GM20431 (cell line): ENCODE measurements at regions not wholly inside any gene's neighbourhood (a gene's known extent, or its start where the extent isn't known, plus 50 kb on each side); places are given as distances from the start of the nearest gene placed in this dataset.

Experiments used
- in situ Hi-C: fragments of 300-500 bp; cut with MseI, MboI; formaldehyde crosslinking; loops from one replicate; pipeline ENCODE4 v1.15.0; 2020; ENCODE audit warnings: low sequenced_read_pairs; ENCODE audit not compliant: unreplicated experiment

- in situ Hi-C loops: no loop called here
Measured at GRCh38 chr3:159839561-159840379, 148.9 kb upstream of the IL12A start, which contains the start of gene SCHIP1. Gene SCHIP1 (plus strand): TSS chr3:159839861.

DNA sequence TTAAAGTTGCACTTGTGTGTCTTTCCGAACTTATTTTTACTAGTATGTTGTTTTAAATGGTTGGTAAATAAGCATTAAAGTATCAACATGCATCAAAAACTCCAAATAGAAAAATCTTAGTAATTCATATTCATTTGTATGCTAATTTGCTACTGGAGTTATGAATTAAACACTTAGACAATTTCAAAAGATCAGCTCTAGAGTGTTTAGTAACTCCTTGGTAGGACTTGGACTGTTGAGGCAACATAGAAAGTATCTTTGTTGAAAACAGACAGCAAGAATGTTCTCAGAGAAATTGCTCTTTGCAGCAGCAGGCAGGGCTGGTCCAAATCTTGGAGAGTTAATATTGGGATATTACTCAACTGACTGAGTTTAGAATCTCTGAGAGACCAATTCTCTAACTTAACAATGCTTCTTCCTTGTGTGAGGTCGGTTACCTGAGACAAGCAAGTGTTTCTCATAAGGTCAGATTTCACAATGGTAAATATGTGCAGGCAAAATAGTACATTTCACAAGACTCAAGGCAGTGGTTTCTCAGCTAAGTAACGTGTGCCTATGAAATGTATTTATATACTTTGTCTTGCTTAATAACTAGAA, 147.8 kb upstream of the IL12A start:
- in situ Hi-C loops: no loop called here

- in situ Hi-C loops: no loop called here
Measured at GRCh38 chr3:159841766-159842165, 146.9 kb upstream of the IL12A start.

DNA sequence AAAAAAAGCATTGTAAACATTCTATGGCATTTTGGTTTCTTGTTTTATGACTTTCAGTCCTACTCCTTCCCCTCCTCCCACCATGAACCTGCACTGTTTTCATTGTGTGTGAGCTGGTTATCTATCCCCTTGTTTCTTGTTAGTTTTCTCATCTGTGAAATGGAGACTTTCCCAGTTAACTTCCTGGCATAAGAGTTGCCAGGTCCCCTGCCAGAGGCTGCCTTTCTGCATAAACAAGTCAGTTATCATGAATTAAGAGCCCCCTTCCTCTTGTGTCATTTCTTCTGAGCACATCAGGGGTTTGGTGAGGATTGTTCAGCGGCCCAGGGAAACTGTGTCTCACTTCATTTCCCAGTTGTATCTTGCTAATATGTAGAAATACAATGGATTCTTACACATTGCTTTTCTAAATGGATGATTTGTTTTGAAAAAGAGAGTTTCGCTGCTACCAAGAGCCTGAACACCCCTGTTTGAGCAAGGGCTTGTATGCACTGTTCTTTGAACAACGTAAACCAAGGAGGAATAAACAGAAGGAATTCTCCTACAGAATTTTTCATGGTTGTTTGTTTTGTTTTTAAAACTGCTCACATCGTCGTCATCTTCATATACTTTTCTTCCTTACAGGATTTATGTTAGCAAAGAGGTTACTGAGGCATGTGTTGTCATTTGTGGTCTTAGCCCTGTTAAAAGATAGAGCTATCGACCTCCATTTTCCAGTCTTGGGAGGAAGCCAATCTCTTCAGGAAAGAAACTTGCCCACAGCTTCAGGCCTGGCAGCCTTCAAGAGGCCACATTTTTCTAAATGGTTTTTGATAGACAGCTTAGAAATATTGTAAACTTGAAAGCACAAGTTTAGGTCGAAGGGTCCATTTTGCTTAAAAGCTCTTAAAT, 144.6 kb upstream of the IL12A start:
- in situ Hi-C loops: no loop called here

DNA sequence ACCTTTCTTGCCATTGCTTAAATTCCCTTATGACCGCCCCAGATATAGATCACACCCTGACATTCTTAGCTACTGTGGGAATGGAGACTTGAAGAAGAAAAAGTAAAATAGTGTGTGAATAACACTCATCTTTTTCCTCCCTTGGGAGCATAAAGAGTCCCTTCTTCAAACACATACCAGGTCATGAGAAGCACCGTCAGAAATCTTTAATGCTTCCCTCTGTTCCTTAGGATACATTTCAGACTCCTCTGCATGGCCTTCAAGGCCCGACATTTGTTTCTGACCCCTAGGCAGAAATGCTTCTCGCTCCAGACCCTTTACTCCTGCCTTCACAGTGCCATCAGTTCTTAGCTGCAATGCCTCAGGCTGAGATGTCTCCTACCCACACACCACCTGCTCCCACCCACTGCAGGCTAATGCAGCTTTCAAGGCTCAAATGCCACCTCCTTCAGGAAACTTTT, 143.8 kb upstream of the IL12A start:
- in situ Hi-C loops: no loop called here

DNA sequence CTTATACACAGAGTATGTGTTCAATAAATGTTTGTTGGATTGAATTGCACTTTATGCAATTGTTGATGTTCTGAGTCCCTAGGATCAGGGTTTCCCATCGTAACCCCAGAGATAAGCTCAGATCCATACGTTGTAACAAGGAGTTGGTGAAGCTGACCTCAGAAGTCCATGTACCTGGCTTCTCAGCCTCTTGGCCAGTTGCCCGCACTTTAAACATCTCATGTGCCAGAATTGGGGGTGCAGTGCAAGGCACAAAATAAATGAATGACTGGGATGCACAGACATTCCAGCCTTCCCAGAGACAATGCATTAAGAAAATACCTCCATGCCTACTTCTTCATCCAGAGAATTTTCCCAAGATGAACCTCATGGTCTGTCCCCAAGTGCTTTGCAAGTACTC, 142.9 kb upstream of the IL12A start:
- in situ Hi-C loops: no loop called here

DNA sequence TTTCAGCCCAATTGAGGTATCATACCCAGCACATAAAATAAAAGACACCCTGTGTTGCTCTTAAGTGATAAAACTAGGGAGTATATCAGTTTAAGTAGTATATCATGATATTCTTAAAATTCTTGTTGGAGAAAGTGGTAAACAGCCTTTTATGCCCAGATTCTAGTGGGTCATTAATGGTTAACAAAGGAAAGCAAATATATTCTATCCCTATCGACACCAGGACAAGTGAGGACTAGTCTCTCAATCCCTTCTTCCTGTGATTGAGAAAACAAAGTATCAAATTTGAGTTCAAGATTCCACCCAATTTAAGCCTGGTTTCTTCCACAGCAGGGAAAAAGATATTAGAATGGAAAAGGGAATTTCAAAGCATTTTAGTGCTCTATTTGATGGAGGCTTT, 142.4 kb upstream of the IL12A start:
- in situ Hi-C loops: no loop called here

DNA sequence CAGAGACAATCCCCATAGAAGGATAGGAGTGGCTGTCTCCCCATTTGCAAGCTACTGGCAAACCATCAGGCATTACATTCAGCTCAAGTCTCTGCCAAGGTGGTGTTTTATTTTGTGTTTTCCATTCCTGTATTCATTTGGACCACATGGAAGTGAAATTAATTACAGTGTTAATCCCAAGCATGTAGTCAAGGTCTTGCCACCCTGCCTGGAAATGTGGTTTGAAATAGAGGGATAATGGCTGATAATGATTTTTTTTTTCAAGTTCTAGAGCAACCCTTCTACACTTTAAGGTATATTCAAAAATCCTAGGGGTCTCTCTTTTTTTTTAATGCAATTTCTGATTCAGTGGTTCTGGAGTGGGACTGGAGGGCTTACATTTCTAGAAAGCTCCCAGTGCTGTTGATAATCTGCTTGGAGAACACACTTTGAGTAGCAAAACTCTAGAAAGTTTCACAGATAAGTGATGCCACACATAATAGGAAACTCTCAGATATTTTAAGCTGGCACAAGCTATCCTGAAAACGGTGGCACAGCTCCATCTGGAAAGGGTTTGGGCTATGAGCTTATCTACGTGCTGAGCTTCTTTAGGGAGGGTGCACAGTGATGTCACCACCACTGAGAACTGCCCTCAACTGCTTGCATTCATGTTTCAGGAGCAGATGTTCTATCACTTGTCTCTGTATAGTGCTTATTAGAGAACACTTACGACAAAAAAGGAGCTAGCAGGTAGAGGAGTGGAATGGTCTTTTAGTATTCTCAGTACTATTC, 140.1 kb upstream of the IL12A start:
- in situ Hi-C loops: no loop called here

- in situ Hi-C loops: no loop called here
Measured at GRCh38 chr3:159850481-159850880, 138.2 kb upstream of the IL12A start.

DNA sequence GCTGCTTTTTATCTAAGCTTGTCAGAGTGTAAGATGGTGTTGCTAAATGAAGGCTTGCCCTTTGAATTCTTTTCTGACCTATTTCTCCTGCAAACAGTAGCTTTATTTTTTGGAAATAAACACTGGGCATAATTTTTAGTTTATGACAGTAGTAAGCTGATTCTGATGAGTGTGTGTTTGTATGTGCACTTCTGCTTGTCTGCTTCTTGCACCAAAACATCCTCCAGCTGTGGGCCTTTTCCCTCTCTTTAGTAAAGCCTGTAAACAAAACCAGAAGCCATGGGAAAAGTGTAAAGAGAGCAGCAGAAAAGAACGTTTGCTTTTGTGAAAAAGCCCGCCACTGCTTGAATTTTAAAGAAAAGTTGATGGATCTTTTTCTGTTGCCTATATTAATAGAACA, 136.4 kb upstream of the IL12A start:
- in situ Hi-C loops: no loop called here

DNA sequence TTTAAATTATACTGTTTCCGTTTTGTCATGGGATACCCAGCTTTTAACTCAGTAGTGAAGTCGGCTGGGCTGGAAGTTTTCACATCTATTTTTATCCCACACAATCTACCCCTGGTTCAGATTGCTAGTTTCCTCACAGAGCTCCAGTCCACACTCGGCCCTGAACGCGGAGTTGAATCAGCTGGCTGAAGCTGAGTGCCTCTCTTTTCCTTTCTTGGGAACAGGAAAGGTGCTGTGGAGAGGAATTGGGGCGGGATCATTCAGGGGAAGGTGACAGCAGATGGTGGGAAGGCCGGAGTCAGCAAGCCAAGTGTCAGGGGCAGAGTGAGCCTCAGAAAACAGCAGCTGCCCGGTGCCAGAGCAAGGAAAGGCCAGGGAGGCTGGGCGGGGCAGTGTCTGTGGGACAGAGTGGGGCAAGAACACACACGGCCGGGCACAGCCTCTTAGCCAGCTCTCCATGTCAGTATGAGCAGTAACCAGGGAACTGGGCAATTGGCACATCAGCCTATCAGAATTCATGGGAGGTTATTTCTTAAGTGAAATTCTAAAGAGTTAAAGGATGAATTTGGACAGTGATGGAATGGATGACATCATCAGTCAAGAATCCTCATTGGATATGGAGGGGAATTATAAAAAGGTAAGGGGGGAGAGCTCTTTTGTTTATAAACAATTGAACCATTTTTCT, 135.7 kb upstream of the IL12A start:
- in situ Hi-C loops: no loop called here

DNA sequence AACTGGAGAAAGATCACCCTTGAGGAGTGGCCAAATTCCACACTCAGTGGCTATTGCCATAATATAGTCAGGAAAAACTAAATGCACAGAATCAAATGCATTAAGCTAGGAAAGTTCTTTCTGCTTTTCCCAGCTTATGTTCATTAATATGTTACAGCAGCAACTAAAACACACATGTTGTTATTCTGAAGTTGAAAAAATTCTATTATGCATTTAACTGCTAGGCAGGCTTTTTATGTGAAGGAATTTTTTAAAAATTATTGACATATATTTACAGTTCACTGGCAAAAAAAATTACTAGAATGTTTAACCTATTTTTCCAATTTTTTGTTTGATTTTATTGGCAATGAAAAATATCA, 135.2 kb upstream of the IL12A start:
- in situ Hi-C loops: no loop called here

DNA sequence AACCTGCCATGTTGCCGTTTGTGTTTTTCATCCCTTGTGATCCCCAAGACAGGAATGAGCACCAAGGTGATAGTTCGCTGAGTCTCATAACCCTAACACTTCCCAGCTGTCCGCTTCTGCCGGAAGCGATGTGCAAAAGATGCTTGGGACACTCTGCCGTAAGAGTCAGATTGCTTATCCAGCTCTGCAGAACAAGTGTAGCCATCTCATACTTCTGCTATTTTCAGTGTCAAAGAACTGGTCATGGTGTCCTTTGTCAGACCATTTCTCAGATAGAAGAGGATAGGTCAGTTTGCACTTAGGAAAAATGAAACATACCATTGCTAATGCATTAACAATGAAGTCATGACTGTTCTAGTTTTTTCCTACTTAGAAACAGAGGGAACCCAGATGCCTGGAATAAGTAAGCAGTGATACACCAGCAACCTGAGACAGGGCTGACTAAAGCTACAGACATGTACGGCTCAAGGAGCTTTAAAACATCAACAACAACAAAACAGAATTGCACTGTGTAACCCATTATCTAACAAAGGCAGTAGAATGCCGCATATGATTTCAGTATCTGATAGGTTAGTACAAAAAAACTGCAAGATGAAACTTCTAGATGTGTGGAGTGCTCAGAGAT, 134.0 kb upstream of the IL12A start:
- in situ Hi-C loops: no loop called here

- in situ Hi-C loops: no loop called here
Measured at GRCh38 chr3:159855599-159856346, 132.9 kb upstream of the IL12A start.

DNA sequence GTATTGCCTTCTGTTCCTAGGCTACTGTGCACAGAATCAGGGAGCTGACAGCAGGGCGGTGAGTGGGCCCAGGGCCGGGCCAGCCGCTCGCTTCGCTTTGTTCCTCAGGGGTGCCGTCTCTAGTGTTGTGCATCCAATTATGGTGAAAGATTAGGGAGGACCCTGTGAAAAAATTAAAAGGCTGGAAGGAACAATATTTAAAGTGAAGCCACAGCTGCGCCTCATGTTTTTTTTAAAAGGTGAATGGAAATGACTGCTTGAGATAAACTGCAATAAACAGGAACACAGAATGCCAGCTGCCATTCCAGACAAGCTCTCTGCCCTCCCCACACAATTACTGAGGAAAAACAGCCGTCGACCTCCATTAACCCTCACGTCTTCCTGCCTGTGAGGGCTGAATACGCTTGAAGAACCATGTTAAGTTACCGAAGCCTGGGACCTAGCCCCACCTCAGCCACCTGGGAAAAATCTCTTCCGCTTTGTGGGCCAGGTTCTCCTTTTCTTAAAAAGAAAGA, 132.0 kb upstream of the IL12A start:
- in situ Hi-C loops: no loop called here

- in situ Hi-C loops: no loop called here
Measured at GRCh38 chr3:159857840-159858239, 130.8 kb upstream of the IL12A start.

- in situ Hi-C loops: no loop called here
Measured at GRCh38 chr3:159858650-159859049, 130.0 kb upstream of the IL12A start.

- in situ Hi-C loops: no loop called here
Measured at GRCh38 chr3:159859424-159859823, 129.2 kb upstream of the IL12A start.
